H1 (cell line): ENCODE measurements at regions not wholly inside any gene's neighbourhood (a gene's known extent, or its start where the extent isn't known, plus 50 kb on each side); places are given as distances from the start of the nearest gene placed in this dataset.

Experiments used
- CTCF ChIA-PET: fragments of 300-600 bp; sonication (Branson Sonifier 250); formaldehyde crosslinking; loops from one replicate; lab custom pipeline; 2021; ENCODE audit not compliant: partially characterized antibody; lab: Charles Lee
- POLR2A ChIA-PET: fragments of 300-600 bp; sonication (Branson Sonifier 250); formaldehyde crosslinking; loops from one replicate; lab custom pipeline; 2021; ENCODE audit warnings: inconsistent platforms; ENCODE audit not compliant: partially characterized antibody; lab: Charles Lee
- DNase-seq, 2 experiments: peaks; one replicate each; pipeline versions ENCODE4 v3.0.0 to v3.0.0-alpha.2; 2010 to 2022; ENCODE audit warnings: low spot score in 2 of 2, low read depth in 1 of 2, mixed read lengths in 1 of 2
- FAIRE-seq: peaks from 2 replicates; lab custom pipeline; 2011; peaks lifted over from hg19 to GRCh38; lab: Jason Lieb, UNC
- H2AFZ ChIP-seq: 2 replicates; pipeline ENCODE4 v1.8.1; 2012; ENCODE audit warnings: low read length, inconsistent platforms
- H2AK5ac ChIP-seq: 2 replicates; pipeline ENCODE4 v1.6.1; 2013; ENCODE audit warnings: low read depth, low read length
- H2BK120ac ChIP-seq: replicated peaks from 2 replicates; pipeline ENCODE3; 2013; ENCODE audit warnings: low read depth, low read length, inconsistent platforms
- H2BK12ac ChIP-seq: 2 replicates; pipeline ENCODE4 v1.6.1; 2013; ENCODE audit warnings: low read depth, low read length
- H2BK15ac ChIP-seq: 2 replicates; pipeline ENCODE4 v1.6.1; 2013; ENCODE audit warnings: low read length
- H2BK20ac ChIP-seq: 2 replicates; pipeline ENCODE4 v1.6.1; 2013; ENCODE audit warnings: low read length
- H2BK5ac ChIP-seq: 2 replicates; pipeline ENCODE4 v1.6.1; 2013; ENCODE audit warnings: low read depth, low read length
- H3K14ac ChIP-seq: 2 replicates; pipeline ENCODE4 v1.6.1; 2013; ENCODE audit warnings: inconsistent platforms; ENCODE audit not compliant: insufficient read length
- H3K18ac ChIP-seq: 2 replicates; pipeline ENCODE4 v1.6.1; 2013; ENCODE audit warnings: low read length; ENCODE audit errors: extremely low read depth
- H3K23ac ChIP-seq: 2 replicates; pipeline ENCODE4 v1.6.1; 2013; ENCODE audit warnings: inconsistent platforms; ENCODE audit not compliant: insufficient read length
- H3K23me2 ChIP-seq: 2 replicates; pipeline ENCODE4 v1.6.1; 2013; ENCODE audit warnings: low read depth, low read length
- H3K27ac ChIP-seq: 2 replicates; pipeline ENCODE4 v1.6.1; 2011; ENCODE audit warnings: low read depth, low read length, inconsistent platforms
- H3K27me3 ChIP-seq, 4 experiments: replicated peaks in 1 of 4; 1 replicate in 1 of 4; 2 replicates in 3 of 4; pipeline versions ENCODE4 v1.6.1 to v1.8.1; 2011 to 2013; ENCODE audit warnings: low read length in 3 of 4, mild to moderate bottlenecking in 3 of 4, inconsistent platforms in 2 of 4, mixed read lengths in 2 of 4, moderate library complexity in 1 of 4; ENCODE audit not compliant: control insufficient read depth in 3 of 4, insufficient read depth in 3 of 4; ENCODE audit errors: extremely low read depth in 1 of 4
- H3K36me3 ChIP-seq, 4 experiments: 2 replicates each; pipeline versions ENCODE4 v1.6.1 to v1.8.1; 2011 to 2013; ENCODE audit warnings: mild to moderate bottlenecking in 4 of 4, low read length in 3 of 4, moderate library complexity in 2 of 4, control low read depth in 1 of 4, inconsistent platforms in 1 of 4; ENCODE audit not compliant: insufficient read depth in 4 of 4, control insufficient read depth in 2 of 4
- H3K4ac ChIP-seq: replicated peaks from 2 replicates; pipeline ENCODE3; 2013; ENCODE audit warnings: low read length, low read depth, mixed read lengths, inconsistent platforms; ENCODE audit not compliant: insufficient read length
- H3K4me1 ChIP-seq, 4 experiments: replicated peaks in 1 of 4; 1 replicate in 1 of 4; 2 replicates in 3 of 4; pipeline versions ENCODE4 v1.6.1 to v1.8.1; 2011 to 2013; ENCODE audit warnings: low read length in 3 of 4, inconsistent platforms in 2 of 4, mixed read lengths in 1 of 4; ENCODE audit not compliant: insufficient read depth in 4 of 4, control insufficient read depth in 3 of 4
- H3K4me2 ChIP-seq, 2 experiments: 2 replicates each; pipeline versions ENCODE4 v1.6.1 to v1.8.1; 2011 to 2013; ENCODE audit warnings: low read depth in 2 of 2, low read length in 2 of 2, control low read depth in 1 of 2, inconsistent platforms in 1 of 2, mild to moderate bottlenecking in 1 of 2; ENCODE audit not compliant: insufficient read depth in 1 of 2
- H3K4me3 ChIP-seq, 4 experiments: fragments of 200-600, 300-600 bp in 1 of 4; sonication (generic), shearing (Covaris generic), sonication (Bioruptor Twin) in 1 of 4; 2 replicates each; pipeline versions ENCODE4 v1.5.1 to v1.8.1; 2011 to 2016; ENCODE audit warnings: low read length in 4 of 4, low read depth in 3 of 4, control low read depth in 2 of 4, inconsistent platforms in 2 of 4, mild to moderate bottlenecking in 2 of 4, mixed read lengths in 1 of 4, moderate library complexity in 1 of 4; ENCODE audit not compliant: insufficient read depth in 2 of 4; ENCODE audit errors: extremely low read depth in 1 of 4
- H3K56ac ChIP-seq: replicated peaks from 2 replicates; pipeline ENCODE3; 2013; ENCODE audit warnings: low read depth, mild to moderate bottlenecking, mixed read lengths, low read length, inconsistent platforms; ENCODE audit not compliant: insufficient read length
- H3K79me1 ChIP-seq: 2 replicates; pipeline ENCODE4 v1.6.1; 2013; ENCODE audit warnings: low read depth, low read length, control low read depth
- H3K79me2 ChIP-seq, 2 experiments: 2 replicates each; pipeline versions ENCODE4 v1.6.1 to v1.8.1; 2012 to 2013; ENCODE audit warnings: low read length in 2 of 2, mild to moderate bottlenecking in 2 of 2, inconsistent platforms in 1 of 2; ENCODE audit not compliant: insufficient read depth in 2 of 2, control insufficient read depth in 1 of 2
- H3K9ac ChIP-seq, 4 experiments: replicated peaks in 1 of 4; 1 replicate in 1 of 4; 2 replicates in 3 of 4; pipeline versions ENCODE4 v1.6.1 to v1.8.1; 2011 to 2013; ENCODE audit warnings: low read depth in 3 of 4, low read length in 3 of 4, control low read depth in 2 of 4, mild to moderate bottlenecking in 2 of 4, moderate library complexity in 2 of 4, inconsistent platforms in 1 of 4; ENCODE audit errors: extremely low read depth in 1 of 4
- H3K9me3 ChIP-seq, 2 experiments: 2 replicates each; pipeline versions ENCODE4 v1.6.1 to v1.8.1; 2012 to 2013; ENCODE audit warnings: mild to moderate bottlenecking in 2 of 2, moderate library complexity in 2 of 2, control low read depth in 1 of 2, inconsistent platforms in 1 of 2, low read depth in 1 of 2, low read length in 1 of 2, mixed read lengths in 1 of 2; ENCODE audit not compliant: insufficient read depth in 2 of 2
- H4K20me1 ChIP-seq, 2 experiments: replicated peaks in 1 of 2; 2 replicates each; pipeline versions ENCODE3 to v1.8.1; 2011 to 2013; ENCODE audit warnings: inconsistent platforms in 2 of 2, low read length in 2 of 2, mild to moderate bottlenecking in 1 of 2; ENCODE audit not compliant: insufficient read depth in 2 of 2, control insufficient read depth in 1 of 2
- H4K5ac ChIP-seq: 2 replicates; pipeline ENCODE4 v1.6.1; 2013; ENCODE audit warnings: low read length, low read depth, mixed read lengths, inconsistent platforms; ENCODE audit not compliant: insufficient read length
- H4K8ac ChIP-seq: 2 replicates; pipeline ENCODE4 v1.8.0; 2013; ENCODE audit warnings: mild to moderate bottlenecking, moderate library complexity, low read length, inconsistent platforms; ENCODE audit not compliant: insufficient read depth; ENCODE audit errors: extremely low read depth
- H4K91ac ChIP-seq: replicated peaks from 2 replicates; pipeline ENCODE3; 2013; ENCODE audit warnings: low read length, mixed read lengths, inconsistent platforms; ENCODE audit not compliant: insufficient read length
- BACH1 ChIP-seq: IDR thresholded peaks from 2 replicates; pipeline ENCODE4 v1.6.1; 2012; ENCODE audit warnings: low read length, improper control_type of control experiment
- EGR1 ChIP-seq: IDR thresholded peaks from 2 replicates; pipeline ENCODE4 v1.6.1; 2011; ENCODE audit warnings: low read depth, low read length, borderline replicate concordance
- RFX5 ChIP-seq: IDR thresholded peaks from 2 replicates; pipeline ENCODE4 v1.6.1; 2011; ENCODE audit warnings: low read depth, low read length, improper control_type of control experiment, borderline replicate concordance

GRCh38 chr6:113782636-113783035, 74.5 kb upstream of the MARCKS start:
- TF ChIP-seq BACH1 = no peak
- no peak for TF ChIP-seq EGR1
- no peak for TF ChIP-seq RFX5
- TF ChIP-seq, all 59 proteins: peak for 0
- no peak for FAIRE-seq
- H3K4me1 ChIP-seq = peaks cover 0 to 1% (median under 1%) of the 10 kb centered on the region in 4 experiments; a peak in 3 of 7 replicates
- H3K36me3 ChIP-seq = no peaks in the 10 kb centered on the region
- H4K8ac ChIP-seq = no peak overlapping the region
- H2AFZ ChIP-seq = no peak overlapping the region
- H3K56ac ChIP-seq = no peak overlapping the region
- H3K14ac ChIP-seq = no peak overlapping the region
- H2AK5ac ChIP-seq = no peak overlapping the region
- no peaks in the 10 kb centered on the region for H3K79me1 ChIP-seq
- no peaks in the 10 kb centered on the region for H3K9me3 ChIP-seq
- H2BK20ac ChIP-seq = no peak overlapping the region
- H2BK5ac ChIP-seq = no peak overlapping the region
- peaks cover 9 to 27% (median 23%) of the 10 kb centered on the region in 4 experiments for H3K27me3 ChIP-seq
- no peaks in the 10 kb centered on the region for H3K79me2 ChIP-seq
- no peak overlapping the region for H4K5ac ChIP-seq
- no peaks in the 10 kb centered on the region for H3K23me2 ChIP-seq
- H4K91ac ChIP-seq = no peak overlapping the region
- no peak overlapping the region for H2BK15ac ChIP-seq
- H3K27ac ChIP-seq = no peak overlapping the region
- no peak overlapping the region for H2BK12ac ChIP-seq
- no peak overlapping the region for H3K9ac ChIP-seq
- ChIA-PET POLR2A (no interaction called here), CTCF (interaction anchor here (1.2 kb wide), 1 partner anchor 76 kb away, joined by 5 read pairs; no protein-coding TSS in a partner anchor)
- no peak overlapping the region for H2BK120ac ChIP-seq
- H4K20me1 ChIP-seq = no peaks in the 10 kb centered on the region
- no peak overlapping the region for H3K18ac ChIP-seq
- no peak for DNase-seq
- H3K4me3 ChIP-seq = no peak overlapping the region
- H3K4me2 ChIP-seq = no peak overlapping the region
- no peak overlapping the region for H3K4ac ChIP-seq
- no peak overlapping the region for H3K23ac ChIP-seq
